CD14-positive monocyte (primary cell): ENCODE measurements at regions not wholly inside any gene's neighbourhood (a gene's known extent, or its start where the extent isn't known, plus 50 kb on each side); places are given as distances from the start of the nearest gene placed in this dataset.
"Not testable (repeated sequence)": the region's sequence is repeated elsewhere in the genome, so short reads cannot be mapped to it uniquely, and the experiment has no call there.

Experiments used
- DNase-seq, 3 donors: peaks; one replicate each; pipeline ENCODE4 v3.0.0-alpha.2; 2011 to 2022
- H2AFZ ChIP-seq: 2 replicates; pipeline ENCODE4 v1.6.0; 2012; ENCODE audit warnings: mild to moderate bottlenecking, low read depth, low read length, inconsistent platforms; ENCODE audit not compliant: insufficient read depth, poor library complexity, severe bottlenecking
- H3K27ac ChIP-seq, 2 donors: 1 replicate in 1 of 2; 2 replicates in 1 of 2; pipeline ENCODE4 v1.5.1; 2012 to 2013; ENCODE audit warnings: low read length in 2 of 2, control low read depth in 1 of 2, inconsistent platforms in 1 of 2, low read depth in 1 of 2, mild to moderate bottlenecking in 1 of 2
- H3K27me3 ChIP-seq, 2 donors: one replicate each; pipeline versions ENCODE4 v1.6.0 to v1.6.1; 2011 to 2013; ENCODE audit warnings: low read length in 2 of 2; ENCODE audit not compliant: control insufficient read depth in 2 of 2, insufficient read depth in 2 of 2
- H3K36me3 ChIP-seq, 2 donors: replicated peaks in 1 of 2; 1 replicate in 1 of 2; 2 replicates in 1 of 2; pipeline versions ENCODE4 v1.5.1 to v1.6.1; 2012 to 2013; ENCODE audit warnings: low read length in 2 of 2, control low read depth in 1 of 2, inconsistent platforms in 1 of 2, mild to moderate bottlenecking in 1 of 2; ENCODE audit not compliant: insufficient read depth in 2 of 2, control insufficient read depth in 1 of 2
- H3K4me1 ChIP-seq, 2 donors: 1 replicate in 1 of 2; 2 replicates in 1 of 2; pipeline versions ENCODE4 v1.5.1 to v1.6.1; 2012 to 2013; ENCODE audit warnings: low read length in 2 of 2, control low read depth in 1 of 2, inconsistent platforms in 1 of 2, mild to moderate bottlenecking in 1 of 2, moderate library complexity in 1 of 2; ENCODE audit not compliant: insufficient read depth in 2 of 2, control insufficient read depth in 1 of 2
- H3K4me2 ChIP-seq: replicated peaks from 2 replicates; pipeline ENCODE3; 2012; ENCODE audit warnings: low read length, moderate library complexity, mild to moderate bottlenecking; ENCODE audit not compliant: poor library complexity, severe bottlenecking; ENCODE audit errors: extremely low read depth
- H3K4me3 ChIP-seq, 3 experiments: fragments of 200-600 bp in 1 of 3; sonication (generic) in 1 of 3; replicated peaks in 1 of 3; 1 replicate in 2 of 3; 2 replicates in 1 of 3; pipeline ENCODE4 v1.5.1; 2011 to 2013; ENCODE audit warnings: low read length in 3 of 3, mild to moderate bottlenecking in 3 of 3, control low read depth in 2 of 3, low read depth in 2 of 3, inconsistent platforms in 1 of 3, moderate library complexity in 1 of 3
- H3K79me2 ChIP-seq: 2 replicates; pipeline ENCODE4 v1.6.0; 2012; ENCODE audit warnings: mild to moderate bottlenecking, control low read depth, inconsistent platforms, low read length, moderate library complexity; ENCODE audit not compliant: insufficient read depth
- H3K9ac ChIP-seq: 2 replicates; pipeline ENCODE4 v1.6.0; 2017; ENCODE audit warnings: low read length, mild to moderate bottlenecking; ENCODE audit not compliant: insufficient read depth, poor library complexity, severe bottlenecking
- H3K9me3 ChIP-seq, 2 donors: replicated peaks in 1 of 2; 1 replicate in 1 of 2; 2 replicates in 1 of 2; pipeline versions ENCODE4 v1.5.1 to v1.6.1; 2012 to 2013; ENCODE audit warnings: low read length in 2 of 2, control low read depth in 1 of 2; ENCODE audit not compliant: control insufficient read depth in 1 of 2, insufficient read depth in 1 of 2
- H4K20me1 ChIP-seq: 2 replicates; pipeline ENCODE4 v1.6.0; 2012; ENCODE audit warnings: mild to moderate bottlenecking, low read length, control low read depth, moderate library complexity; ENCODE audit not compliant: insufficient read depth
- H3K27ac Mint-ChIP-seq, 7 donors: one replicate each; pipeline ENCODE4 v1.8.0; 2020; ENCODE audit warnings: mild to moderate bottlenecking in 7 of 7, mixed read lengths in 7 of 7, moderate library complexity in 6 of 7, inconsistent platforms in 2 of 7
- H3K27me3 Mint-ChIP-seq, 3 donors: one replicate each; pipeline ENCODE4 v1.8.0; 2021 to 2022; ENCODE audit warnings: low read depth in 3 of 3, mild to moderate bottlenecking in 3 of 3, mixed read lengths in 3 of 3, moderate library complexity in 3 of 3, inconsistent platforms in 1 of 3
- H3K36me3 Mint-ChIP-seq, 2 donors: one replicate each; pipeline ENCODE4 v1.8.0; 2020; ENCODE audit warnings: mixed read lengths in 2 of 2, inconsistent platforms in 1 of 2, mild to moderate bottlenecking in 1 of 2
- H3K4me1 Mint-ChIP-seq: one replicate; pipeline ENCODE4 v1.8.0; 2020; ENCODE audit warnings: mild to moderate bottlenecking, mixed read lengths
- H3K4me3 Mint-ChIP-seq, 2 donors: one replicate each; pipeline ENCODE4 v1.8.0; 2020; ENCODE audit warnings: mild to moderate bottlenecking in 2 of 2, mixed read lengths in 2 of 2, moderate library complexity in 1 of 2
- H3K9me3 Mint-ChIP-seq, 7 donors: one replicate each; pipeline ENCODE4 v1.8.0; 2020 to 2022; ENCODE audit warnings: mixed read lengths in 7 of 7, mild to moderate bottlenecking in 6 of 7, moderate library complexity in 6 of 7, inconsistent platforms in 2 of 7
- CTCF ChIP-seq: fragments of 200-600 bp; IDR thresholded peaks from one replicate; pipeline ENCODE4 v1.8.0; 2022; ENCODE audit warnings: antibody characterized with exemption, mild to moderate bottlenecking
- WGBS: methylation state at CpG from one replicate; pipeline ENCODE4 v1.1.5; 2013; ENCODE audit warnings: missing lambda C conversion rate; ENCODE audit not compliant: insufficient coverage; 5-methylcytosine and 5-hydroxymethylcytosine counted together
- intact Hi-C, 2 donors: fragments of 100-400 bp; cut with micrococcal nuclease; formaldehyde crosslinking; loops; one replicate each; pipeline versions ENCODE4 v1.15.0 to v1.15.1; 2023

- intact Hi-C loops = no loop called here
- no peak overlapping the region for H3K9ac ChIP-seq
Observed at GRCh38 chr2:163974766-163975165, 239.0 kb upstream of the FIGN start.

GRCh38 chr2:163970058-163970813 lies 234.4 kb upstream of the FIGN start:
- no peaks in the 10 kb centered on the region for H3K79me2 ChIP-seq
- no peaks in the 10 kb centered on the region for H3K4me1 ChIP-seq
- H3K27me3 ChIP-seq = no peaks in the 10 kb centered on the region
- no peaks in the 10 kb centered on the region for H4K20me1 ChIP-seq
- no peak overlapping the region for H3K27ac ChIP-seq
- Mint-ChIP-seq H3K27me3 (peaks cover 0 to 2% (median 0%) of the 10 kb centered on the region in 3 donors), H3K36me3 (no peaks in the 10 kb centered on the region), H3K4me1 (no peaks in the 10 kb centered on the region), H3K27ac (no peak overlapping the region), H3K4me3 (no peak overlapping the region), H3K9me3 (peaks cover 0 to 6% (median 2%) of the 10 kb centered on the region in 7 donors)
- H2AFZ ChIP-seq = no peak overlapping the region
- H3K36me3 ChIP-seq = no peaks in the 10 kb centered on the region
- H3K4me2 ChIP-seq = no peak overlapping the region
- no peak overlapping the region for H3K9ac ChIP-seq
- no peak for DNase-seq
- no peak for TF ChIP-seq CTCF
- H3K9me3 ChIP-seq = peaks cover 0 to 6% of the 10 kb centered on the region in 2 donors
- no peak overlapping the region for H3K4me3 ChIP-seq
- intact Hi-C loops = no loop called here
- 86% methylated on average over 1 of the region's 4 CpGs for WGBS

More at GRCh38 chr2:163974766-163975165, 239.0 kb upstream of the FIGN start:
- Histone ChIP-seq H3K27me3 (no peaks in the 10 kb centered on the region), H3K9me3 (peaks cover 0 to 3% of the 10 kb centered on the region in 2 donors), H4K20me1 (no peaks in the 10 kb centered on the region), H3K4me2 (no peak overlapping the region), H3K79me2 (no peaks in the 10 kb centered on the region), H3K36me3 (no peaks in the 10 kb centered on the region), H2AFZ (no peak overlapping the region), H3K4me3 (no peak overlapping the region), H3K4me1 (no peaks in the 10 kb centered on the region), H3K27ac (no peak overlapping the region)
- no peaks in the 10 kb centered on the region for H3K27me3 Mint-ChIP-seq
- WGBS = no CpG with 5 or more reads among the region's 1 CpG
- no peak for TF ChIP-seq CTCF
- no peaks in the 10 kb centered on the region for H3K36me3 Mint-ChIP-seq
- no peak overlapping the region for H3K4me3 Mint-ChIP-seq
- peaks cover 0 to 6% (median 2%) of the 10 kb centered on the region in 7 donors for H3K9me3 Mint-ChIP-seq
- DNase-seq = no peak
- H3K27ac Mint-ChIP-seq = no peak overlapping the region
- H3K4me1 Mint-ChIP-seq = no peaks in the 10 kb centered on the region

GRCh38 chr2:163964278-163964677 lies 228.5 kb upstream of the FIGN start:
- DNase-seq, H3K4me3 Mint-ChIP-seq, H3K4me3 ChIP-seq, H3K79me2 ChIP-seq, H3K9me3 ChIP-seq, H4K20me1 ChIP-seq, H3K27me3 ChIP-seq, H3K9me3 Mint-ChIP-seq, H3K27ac Mint-ChIP-seq, H3K27me3 Mint-ChIP-seq, H3K4me2 ChIP-seq, H2AFZ ChIP-seq, H3K36me3 Mint-ChIP-seq, H3K9ac ChIP-seq, H3K4me1 Mint-ChIP-seq, H3K27ac ChIP-seq, intact Hi-C loops, H3K4me1 ChIP-seq, H3K36me3 ChIP-seq: not testable (repeated sequence)
- 94% methylated on average over 2 of the region's 6 CpGs for WGBS
